Neural crest cell (in vitro differentiated cells): ENCODE measurements at regions not wholly inside any gene's neighbourhood (a gene's known extent, or its start where the extent isn't known, plus 50 kb on each side); places are given as distances from the start of the nearest gene placed in this dataset.
A peak's percentile ranks its signal among the peaks of the same experiment; 100 is the strongest.

Source experiments
- DNase-seq: peaks from one replicate; pipeline ENCODE4 v3.0.0; 2021; ENCODE audit warnings: low read depth, mixed read lengths, low spot score
- H3K27ac Mint-ChIP-seq: one replicate; pipeline ENCODE4 v1.8.0; 2021; ENCODE audit warnings: mild to moderate bottlenecking, mixed read lengths; ENCODE audit not compliant: unreplicated experiment
- H3K27me3 Mint-ChIP-seq: 2 replicates; pipeline ENCODE4 v1.8.0; 2021; ENCODE audit warnings: low read depth, mild to moderate bottlenecking, mixed read lengths
- H3K36me3 Mint-ChIP-seq: 2 replicates; pipeline ENCODE4 v1.8.0; 2021; ENCODE audit warnings: low read depth, mild to moderate bottlenecking, mixed read lengths
- H3K4me1 Mint-ChIP-seq: 2 replicates; pipeline ENCODE4 v1.8.0; 2021; ENCODE audit warnings: mixed read lengths
- H3K4me3 Mint-ChIP-seq: one replicate; pipeline ENCODE4 v1.8.0; 2021; ENCODE audit warnings: mild to moderate bottlenecking, mixed read lengths
- H3K9me3 Mint-ChIP-seq: 2 replicates; pipeline ENCODE4 v1.8.0; 2021; ENCODE audit warnings: mixed read lengths
- TF ChIP-seq, protein P1 (sequence below): fragments of 200-600 bp; sonication (generic); conservative IDR thresholded peaks from 2 replicates; pipeline ENCODE4 v1.5.0; 2021; ENCODE audit warnings: antibody characterized with exemption, mild to moderate bottlenecking

DNA sequence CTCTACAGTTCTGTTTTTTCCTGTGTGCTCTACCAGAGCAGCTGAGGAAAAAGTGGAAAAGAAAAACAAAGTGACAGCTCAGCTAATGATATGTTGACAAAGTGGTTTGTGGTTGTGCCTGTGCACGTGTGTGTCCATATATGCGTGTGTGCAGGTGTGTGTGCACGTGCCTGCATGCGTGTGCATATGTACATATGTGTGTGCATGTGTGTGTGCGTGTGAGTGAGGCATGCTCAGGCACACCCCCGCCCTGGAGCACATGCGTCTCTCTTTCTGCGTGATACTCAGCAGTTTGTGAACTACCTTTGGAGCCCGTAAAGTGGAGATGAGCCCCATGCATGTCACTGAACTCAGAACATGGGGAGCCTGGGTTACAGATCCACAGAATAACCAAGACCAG is 84.5 kb upstream of the GPR26 start:
- peaks cover 91% of the 10 kb centered on the region for H3K27me3 Mint-ChIP-seq
- no peaks in the 10 kb centered on the region for H3K36me3 Mint-ChIP-seq
- no peak overlapping the region for H3K4me3 Mint-ChIP-seq
- no peaks in the 10 kb centered on the region for H3K9me3 Mint-ChIP-seq
- H3K27ac Mint-ChIP-seq = no peak overlapping the region
- TF ChIP-seq, protein P1, sequence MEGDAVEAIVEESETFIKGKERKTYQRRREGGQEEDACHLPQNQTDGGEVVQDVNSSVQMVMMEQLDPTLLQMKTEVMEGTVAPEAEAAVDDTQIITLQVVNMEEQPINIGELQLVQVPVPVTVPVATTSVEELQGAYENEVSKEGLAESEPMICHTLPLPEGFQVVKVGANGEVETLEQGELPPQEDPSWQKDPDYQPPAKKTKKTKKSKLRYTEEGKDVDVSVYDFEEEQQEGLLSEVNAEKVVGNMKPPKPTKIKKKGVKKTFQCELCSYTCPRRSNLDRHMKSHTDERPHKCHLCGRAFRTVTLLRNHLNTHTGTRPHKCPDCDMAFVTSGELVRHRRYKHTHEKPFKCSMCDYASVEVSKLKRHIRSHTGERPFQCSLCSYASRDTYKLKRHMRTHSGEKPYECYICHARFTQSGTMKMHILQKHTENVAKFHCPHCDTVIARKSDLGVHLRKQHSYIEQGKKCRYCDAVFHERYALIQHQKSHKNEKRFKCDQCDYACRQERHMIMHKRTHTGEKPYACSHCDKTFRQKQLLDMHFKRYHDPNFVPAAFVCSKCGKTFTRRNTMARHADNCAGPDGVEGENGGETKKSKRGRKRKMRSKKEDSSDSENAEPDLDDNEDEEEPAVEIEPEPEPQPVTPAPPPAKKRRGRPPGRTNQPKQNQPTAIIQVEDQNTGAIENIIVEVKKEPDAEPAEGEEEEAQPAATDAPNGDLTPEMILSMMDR = no peak
- no peaks in the 10 kb centered on the region for H3K4me1 Mint-ChIP-seq
- DNase-seq = no peak

DNA sequence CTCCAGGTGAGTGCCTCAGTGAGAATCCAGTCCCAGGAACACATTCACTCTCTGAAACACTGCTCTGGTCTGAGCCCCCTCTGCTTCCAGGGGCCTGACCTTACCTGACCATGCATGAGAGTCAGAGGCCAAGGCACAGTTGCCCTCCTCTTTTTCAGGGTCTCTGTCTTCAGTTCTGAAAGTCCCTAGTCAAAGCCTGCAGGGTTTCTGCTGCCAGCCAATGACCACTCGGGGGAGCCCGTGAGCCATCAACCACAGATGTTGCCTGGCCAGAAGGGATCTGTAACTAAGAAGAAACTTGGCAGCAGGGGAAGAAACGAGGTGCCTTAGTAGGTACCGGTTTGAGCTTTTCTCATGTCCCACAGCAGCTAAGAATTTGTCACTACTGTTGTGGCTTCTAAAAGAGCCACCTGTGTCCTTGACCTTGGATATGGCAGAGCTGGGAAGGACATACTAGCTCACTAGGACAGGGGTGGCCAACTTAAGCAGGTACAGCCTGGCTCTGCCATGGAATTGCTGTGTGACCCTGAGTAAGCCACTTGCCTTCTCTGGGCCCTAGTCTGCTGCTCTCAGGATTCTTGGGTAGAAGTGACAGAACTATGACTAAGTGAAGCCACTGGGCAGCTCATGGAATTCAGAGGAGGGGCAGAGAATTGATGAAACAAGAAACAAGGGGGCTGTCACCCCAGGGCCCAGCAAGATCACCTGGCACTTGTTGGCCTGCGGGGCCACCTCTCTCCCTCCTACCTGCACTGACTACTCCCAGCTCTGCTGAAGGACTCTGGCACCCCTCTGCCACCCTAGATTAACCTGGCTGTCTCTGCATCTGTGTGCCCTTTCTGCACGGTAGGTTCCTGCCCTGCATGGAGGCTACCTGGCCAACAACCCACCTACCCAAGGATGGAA is 83.8 kb upstream of the GPR26 start:
- Mint-ChIP-seq H3K9me3 (no peaks in the 10 kb centered on the region), H3K27ac (no peak overlapping the region), H3K27me3 (peaks cover 92% of the 10 kb centered on the region), H3K4me1 (no peaks in the 10 kb centered on the region), H3K4me3 (no peak overlapping the region), H3K36me3 (no peaks in the 10 kb centered on the region)
- TF ChIP-seq, protein P1 = peak; percentile 89
- DNase-seq = peak; percentile 89

DNA sequence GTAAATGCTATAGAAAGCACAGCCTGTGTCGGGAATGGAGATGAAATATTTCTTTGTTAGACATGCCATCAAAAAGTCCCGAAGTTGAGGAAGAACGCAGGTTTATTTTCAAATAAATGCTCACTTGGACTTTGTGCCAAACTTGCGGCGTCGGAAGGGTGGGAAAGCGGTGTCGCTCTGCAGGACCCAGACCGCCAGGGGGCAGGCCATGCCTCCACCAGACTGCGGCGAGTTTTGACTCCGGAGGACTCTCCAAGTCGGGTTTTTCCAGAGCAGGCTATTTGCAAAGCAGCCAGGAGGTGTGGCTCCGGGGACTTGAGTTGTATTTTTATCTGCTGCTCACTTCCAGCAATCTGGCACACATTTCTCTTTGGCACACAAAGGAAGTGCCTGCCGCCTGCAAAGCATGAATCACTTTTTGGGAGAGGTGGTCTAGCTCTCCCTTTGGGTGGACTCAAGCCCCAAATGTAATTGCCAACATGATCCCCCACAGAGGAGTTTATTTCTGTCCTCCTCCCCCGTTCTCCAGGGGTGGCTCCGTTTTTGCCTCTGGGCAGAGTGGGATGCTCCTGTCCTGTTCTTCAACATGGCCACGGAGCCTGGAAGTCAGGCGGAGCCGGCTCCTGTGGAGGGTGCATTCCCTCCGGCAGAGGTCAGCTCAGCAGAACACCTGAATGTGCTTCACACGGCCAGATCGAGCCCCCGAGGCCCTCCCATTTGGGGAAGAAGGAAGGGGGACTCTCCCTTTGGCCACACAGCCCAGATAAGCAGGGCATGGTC is 82.3 kb upstream of the GPR26 start:
- TF ChIP-seq, protein P1 = peak; percentile 95
- Mint-ChIP-seq H3K27me3 (peaks cover 84% of the 10 kb centered on the region), H3K4me3 (no peak overlapping the region), H3K9me3 (no peaks in the 10 kb centered on the region), H3K36me3 (no peaks in the 10 kb centered on the region), H3K27ac (no peak overlapping the region), H3K4me1 (no peaks in the 10 kb centered on the region)
- peak; percentile 77 for DNase-seq

DNA sequence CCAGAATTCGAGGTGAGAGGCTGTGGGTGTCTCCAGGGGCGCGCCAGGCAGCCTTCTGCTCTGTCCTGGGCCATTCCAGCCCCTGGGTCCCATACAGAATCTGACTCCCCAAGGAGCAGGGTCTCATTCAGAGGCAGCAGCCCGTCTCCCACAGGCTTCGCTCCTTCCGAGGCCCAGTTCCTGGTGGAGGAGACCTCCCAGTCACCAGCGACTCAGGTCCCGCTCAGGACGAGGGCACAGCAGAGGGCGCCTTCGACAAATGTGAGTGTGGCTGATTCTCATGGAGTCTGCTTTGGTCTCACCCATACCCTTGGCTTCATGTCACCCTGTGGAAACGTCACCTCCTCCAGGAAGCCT is 81.8 kb upstream of the GPR26 start:
- H3K4me3 Mint-ChIP-seq = no peak overlapping the region
- DNase-seq = no peak
- no peak overlapping the region for H3K27ac Mint-ChIP-seq
- H3K27me3 Mint-ChIP-seq = peaks cover 81% of the 10 kb centered on the region
- no peaks in the 10 kb centered on the region for H3K36me3 Mint-ChIP-seq
- H3K9me3 Mint-ChIP-seq = no peaks in the 10 kb centered on the region
- TF ChIP-seq, protein P1 = no peak
- H3K4me1 Mint-ChIP-seq = no peaks in the 10 kb centered on the region

DNA sequence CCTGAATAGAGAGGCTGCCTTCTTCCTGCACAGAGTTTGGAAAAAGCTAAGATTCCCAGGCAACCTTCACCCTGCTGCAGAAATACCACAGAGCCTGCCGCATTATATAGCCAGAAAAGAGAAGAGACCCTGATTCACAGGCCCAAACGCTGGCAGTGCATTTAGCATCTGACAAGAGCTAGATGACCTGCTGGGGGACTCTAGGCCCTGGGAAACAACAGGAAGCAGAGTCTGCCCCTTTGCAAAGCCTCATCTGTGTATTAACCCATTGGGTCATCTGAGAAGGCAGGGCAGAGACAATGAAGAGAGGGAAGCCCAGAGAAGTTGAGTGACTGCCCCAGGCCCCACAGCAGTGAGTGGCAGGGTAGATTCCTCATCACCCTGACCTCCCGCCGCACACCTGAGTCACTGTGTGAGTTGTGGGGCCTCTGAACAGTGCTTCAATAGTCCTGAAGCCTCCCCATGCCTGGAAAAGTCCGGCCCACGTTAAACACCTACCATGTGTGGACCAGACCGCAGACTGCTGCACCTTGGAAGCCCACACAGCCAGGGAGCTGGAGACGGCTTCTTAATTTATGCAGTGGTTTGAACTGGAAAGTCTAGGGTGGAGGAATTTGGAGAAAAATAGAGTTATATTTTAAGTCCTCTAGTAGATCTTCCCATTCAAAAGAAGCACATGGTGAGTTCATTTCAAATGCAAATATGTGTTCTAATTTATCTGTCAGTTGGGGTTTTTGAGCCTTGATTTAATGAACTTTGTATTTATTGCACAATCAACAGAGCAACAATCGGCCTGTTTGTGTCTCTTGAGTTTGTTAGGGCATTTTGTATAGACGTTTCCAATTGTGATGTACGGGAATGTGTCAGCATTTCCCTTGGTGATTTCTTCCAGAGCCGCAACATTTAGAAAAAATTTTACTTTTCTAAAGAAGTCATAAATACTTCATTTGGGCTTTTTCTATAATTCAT is 80.4 kb upstream of the GPR26 start:
- TF ChIP-seq, protein P1 = no peak
- H3K9me3 Mint-ChIP-seq = no peaks in the 10 kb centered on the region
- no peak overlapping the region for H3K27ac Mint-ChIP-seq
- no peaks in the 10 kb centered on the region for H3K36me3 Mint-ChIP-seq
- no peak for DNase-seq
- no peaks in the 10 kb centered on the region for H3K4me1 Mint-ChIP-seq
- peaks cover 78% of the 10 kb centered on the region for H3K27me3 Mint-ChIP-seq
- H3K4me3 Mint-ChIP-seq = no peak overlapping the region
